ENCODE measurements at regions not wholly inside any gene's neighbourhood (a gene's known extent, or its start where the extent isn't known, plus 50 kb on each side); places are given as distances from the start of the nearest gene placed in this dataset.
A peak's percentile ranks its signal among the peaks of the same experiment; 100 is the strongest.

DNA sequence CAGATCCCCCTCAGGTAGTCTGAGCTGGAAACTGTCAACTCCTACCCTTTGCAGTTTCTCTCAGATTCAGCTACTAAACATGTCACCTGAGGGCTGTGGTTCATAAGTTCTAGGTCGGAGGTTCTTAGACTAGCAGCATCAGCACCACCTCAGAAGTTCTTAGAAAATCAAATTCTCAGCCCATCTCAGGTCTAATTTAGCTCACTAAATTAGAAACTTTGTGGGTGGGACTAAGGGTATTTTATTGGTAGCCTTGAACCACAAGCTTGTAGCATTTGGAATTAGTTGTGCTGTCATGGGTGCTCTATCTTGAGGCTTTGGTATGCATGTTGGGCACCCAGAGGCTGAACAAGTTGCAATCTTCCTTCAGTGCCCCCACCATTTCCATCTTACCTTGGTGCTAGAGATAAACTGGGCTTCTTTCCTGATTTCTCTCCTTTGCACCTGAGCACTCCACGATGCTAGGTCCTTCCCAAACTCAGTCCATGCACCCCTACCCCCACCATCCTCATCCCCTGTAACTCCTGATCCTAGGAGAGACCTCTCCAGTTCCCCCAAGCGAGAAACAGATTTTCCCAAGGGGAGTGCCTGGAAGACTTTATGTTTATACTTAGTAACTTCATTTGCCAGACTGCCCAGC is 54.2 kb downstream of the S1PR1 start:
- H3K27me3 ChIP-seq (ENCODE audit: control insufficient read depth, insufficient read depth, low read length): no peaks in the 10 kb centered on the region
- CTCF ChIA-PET: interaction anchor here (0.6 to 4.8 kb wide), 9 partner anchors 12 to 405 kb away, joined by 3 to 47 read pairs (median 3); no protein-coding TSS in a partner anchor
- DNase-seq (ENCODE audit: low read depth): no peak
- POLR2A ChIA-PET: no interaction called here
- no peaks in the 10 kb centered on the region for H3K36me3 ChIP-seq (ENCODE audit: control insufficient read depth, insufficient read depth, low read length)
- no peak overlapping the region for H3K4me3 ChIP-seq (ENCODE audit: low read depth, low read length)
- TF ChIP-seq, protein P1, sequence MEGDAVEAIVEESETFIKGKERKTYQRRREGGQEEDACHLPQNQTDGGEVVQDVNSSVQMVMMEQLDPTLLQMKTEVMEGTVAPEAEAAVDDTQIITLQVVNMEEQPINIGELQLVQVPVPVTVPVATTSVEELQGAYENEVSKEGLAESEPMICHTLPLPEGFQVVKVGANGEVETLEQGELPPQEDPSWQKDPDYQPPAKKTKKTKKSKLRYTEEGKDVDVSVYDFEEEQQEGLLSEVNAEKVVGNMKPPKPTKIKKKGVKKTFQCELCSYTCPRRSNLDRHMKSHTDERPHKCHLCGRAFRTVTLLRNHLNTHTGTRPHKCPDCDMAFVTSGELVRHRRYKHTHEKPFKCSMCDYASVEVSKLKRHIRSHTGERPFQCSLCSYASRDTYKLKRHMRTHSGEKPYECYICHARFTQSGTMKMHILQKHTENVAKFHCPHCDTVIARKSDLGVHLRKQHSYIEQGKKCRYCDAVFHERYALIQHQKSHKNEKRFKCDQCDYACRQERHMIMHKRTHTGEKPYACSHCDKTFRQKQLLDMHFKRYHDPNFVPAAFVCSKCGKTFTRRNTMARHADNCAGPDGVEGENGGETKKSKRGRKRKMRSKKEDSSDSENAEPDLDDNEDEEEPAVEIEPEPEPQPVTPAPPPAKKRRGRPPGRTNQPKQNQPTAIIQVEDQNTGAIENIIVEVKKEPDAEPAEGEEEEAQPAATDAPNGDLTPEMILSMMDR (IDR thresholded peaks at IDR 0.05; ENCODE audit: insufficient read depth, low read depth, low read length): no peak

DNA sequence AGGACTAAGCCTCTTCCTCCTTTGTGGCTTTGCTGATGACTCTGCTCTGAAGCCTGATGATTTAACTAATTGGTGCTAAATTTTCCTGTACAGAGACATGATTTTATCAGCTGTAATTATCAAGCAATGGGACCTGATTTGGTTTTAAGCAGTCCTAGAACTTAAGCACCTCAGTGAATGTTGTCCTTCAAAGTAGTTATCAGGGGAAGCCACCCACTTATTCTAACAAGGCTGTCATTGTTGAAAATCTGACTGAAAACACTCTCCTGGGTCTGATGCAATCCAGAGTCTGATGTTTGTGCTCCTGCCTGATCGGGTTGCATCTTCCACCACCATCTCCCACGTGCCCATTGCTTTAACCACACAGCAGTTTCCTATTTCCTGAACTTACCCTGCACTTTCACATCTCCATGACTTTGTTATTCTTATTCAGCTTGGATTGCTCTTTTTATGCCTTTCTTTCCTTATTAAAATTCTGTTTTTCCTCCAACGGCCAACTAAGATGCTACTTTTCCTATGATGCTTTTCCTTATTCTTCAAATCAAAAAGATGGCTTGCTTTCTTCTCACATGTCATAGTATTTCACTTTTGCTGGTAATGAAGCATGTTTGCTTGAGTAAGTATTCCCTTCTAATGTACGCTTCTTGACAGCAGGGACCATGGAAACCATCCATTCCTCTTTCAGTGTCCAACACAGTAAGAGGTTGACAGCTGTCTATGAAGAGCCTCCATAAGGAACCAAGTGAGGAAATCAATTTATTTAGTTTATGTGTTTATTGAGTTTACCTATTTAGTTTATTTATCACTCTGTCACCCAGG is 55.0 kb downstream of the S1PR1 start:
- CTCF ChIA-PET: interaction anchor here (1.2 to 4.8 kb wide), 3 partner anchors 13 to 369 kb away, joined by 3 to 47 read pairs (median 8); no protein-coding TSS in a partner anchor
- Histone ChIP-seq H3K27me3 (ENCODE audit: control insufficient read depth, insufficient read depth, low read length) (no peaks in the 10 kb centered on the region), H3K36me3 (ENCODE audit: control insufficient read depth, insufficient read depth, low read length) (no peaks in the 10 kb centered on the region), H3K4me3 (ENCODE audit: low read depth, low read length) (no peak overlapping the region)
- POLR2A ChIA-PET: no interaction called here
- TF ChIP-seq, protein P1 (IDR thresholded peaks at IDR 0.05; ENCODE audit: insufficient read depth, low read depth, low read length): no peak
- DNase-seq (ENCODE audit: low read depth): peak; percentile 56

DNA sequence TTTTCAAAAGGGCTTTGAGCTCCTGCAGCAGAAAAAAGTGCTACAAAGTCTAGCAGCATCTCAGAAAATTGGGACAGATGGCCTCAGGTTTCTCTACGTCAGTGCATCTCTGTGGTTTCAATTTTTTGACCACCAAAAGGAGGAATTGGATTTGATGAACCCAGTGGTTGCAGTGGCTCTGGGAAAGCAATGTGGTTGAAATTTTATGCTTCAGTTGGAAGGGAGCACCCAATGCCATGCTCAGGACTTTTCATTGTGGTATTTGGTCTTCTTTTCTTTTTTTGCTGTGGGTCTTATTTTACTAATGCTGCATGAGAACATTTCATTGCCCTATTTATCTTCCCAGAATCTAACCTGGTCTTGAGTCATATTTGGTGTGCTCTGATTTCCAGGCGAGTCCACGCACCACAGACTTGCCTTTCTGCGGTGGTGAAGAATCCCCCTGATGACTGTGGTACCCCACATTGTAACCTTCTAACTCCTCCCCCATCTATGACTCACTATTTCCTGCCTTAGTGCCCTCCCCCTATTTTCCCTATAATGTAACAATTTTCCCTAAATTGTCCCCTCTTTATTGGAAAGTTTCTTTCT is 56.7 kb downstream of the S1PR1 start:
- TF ChIP-seq, protein P1 (IDR thresholded peaks at IDR 0.05; ENCODE audit: insufficient read depth, low read depth, low read length): no peak
- POLR2A ChIA-PET: no interaction called here
- H3K27me3 ChIP-seq (ENCODE audit: control insufficient read depth, insufficient read depth, low read length): no peaks in the 10 kb centered on the region
- H3K4me3 ChIP-seq (ENCODE audit: low read depth, low read length): no peak overlapping the region
- DNase-seq (ENCODE audit: low read depth): peak; percentile 13
- H3K36me3 ChIP-seq (ENCODE audit: control insufficient read depth, insufficient read depth, low read length): no peaks in the 10 kb centered on the region
- CTCF ChIA-PET: interaction anchor here (0.6 to 2.0 kb wide), 4 partner anchors 16 to 61 kb away, joined by 3 to 8 read pairs (median 6); no protein-coding TSS in a partner anchor

DNA sequence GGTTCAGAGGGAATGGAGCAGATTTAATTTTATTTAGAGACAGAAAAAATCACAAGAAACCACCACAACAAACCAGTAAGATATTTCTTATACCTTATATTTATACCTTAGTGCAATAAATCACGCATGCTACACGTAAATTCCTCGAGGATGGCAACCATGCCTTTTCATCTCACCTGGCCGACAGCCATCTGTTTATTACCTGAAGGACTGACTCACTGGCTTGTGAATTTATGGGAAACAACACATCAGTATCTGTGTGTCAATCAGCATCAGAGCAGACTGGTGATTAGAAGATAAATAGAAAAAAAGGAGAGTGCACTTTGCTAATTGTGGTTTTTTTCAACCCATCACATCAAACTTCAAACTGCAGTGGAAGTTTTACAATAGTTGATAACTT is 58.4 kb downstream of the S1PR1 start:
- no peak overlapping the region for H3K4me3 ChIP-seq (ENCODE audit: low read depth, low read length)
- ChIA-PET POLR2A (no interaction called here), CTCF (interaction anchor here (0.6 to 1.3 kb wide), 2 partner anchors 14 to 1814 kb away, joined by 3 read pairs; no protein-coding TSS in a partner anchor)
- H3K27me3 ChIP-seq (ENCODE audit: control insufficient read depth, insufficient read depth, low read length): no peaks in the 10 kb centered on the region
- TF ChIP-seq, protein P1 (IDR thresholded peaks at IDR 0.05; ENCODE audit: insufficient read depth, low read depth, low read length): no peak
- no peak for DNase-seq (ENCODE audit: low read depth)
- no peaks in the 10 kb centered on the region for H3K36me3 ChIP-seq (ENCODE audit: control insufficient read depth, insufficient read depth, low read length)

DNA sequence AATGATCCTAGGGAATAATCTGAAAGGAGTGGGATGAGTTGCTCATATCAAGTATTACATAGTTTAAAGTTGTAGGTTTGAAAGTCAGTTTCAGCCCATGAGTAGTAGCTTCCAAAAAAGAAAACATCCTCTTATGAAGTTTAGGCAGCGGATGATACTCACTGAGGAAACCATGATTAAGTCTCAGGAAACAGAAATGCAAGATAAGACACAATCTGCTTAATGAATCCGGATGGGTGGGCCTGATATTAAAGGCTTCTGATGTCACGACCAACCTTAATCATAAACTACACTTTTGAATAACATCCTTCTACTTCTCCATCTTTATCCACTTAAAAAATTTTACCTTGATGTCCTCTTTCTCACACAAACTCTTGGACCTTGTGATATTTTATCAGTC is 61.8 kb downstream of the S1PR1 start:
- ChIA-PET CTCF (interaction anchor here (0.8 kb wide), 1 partner anchor 10 kb away, joined by 4 read pairs; no protein-coding TSS in a partner anchor), POLR2A (no interaction called here)
- H3K27me3 ChIP-seq (ENCODE audit: control insufficient read depth, insufficient read depth, low read length): no peaks in the 10 kb centered on the region
- TF ChIP-seq, protein P1 (IDR thresholded peaks at IDR 0.05; ENCODE audit: insufficient read depth, low read depth, low read length): no peak
- no peaks in the 10 kb centered on the region for H3K36me3 ChIP-seq (ENCODE audit: control insufficient read depth, insufficient read depth, low read length)
- DNase-seq (ENCODE audit: low read depth): no peak
- H3K4me3 ChIP-seq (ENCODE audit: low read depth, low read length): no peak overlapping the region
